H9 (cell line): ENCODE measurements at regions not wholly inside any gene's neighbourhood (a gene's known extent, or its start where the extent isn't known, plus 50 kb on each side); places are given as distances from the start of the nearest gene placed in this dataset.
"Not testable (repeated sequence)": the region's sequence is repeated elsewhere in the genome, so short reads cannot be mapped to it uniquely, and the experiment has no call there.

Experiments used
- DNase-seq: peaks from one replicate; pipeline ENCODE4 v3.0.0-alpha.2; 2017
- H2AFZ ChIP-seq: one replicate; pipeline ENCODE4 v1.6.1; 2013; ENCODE audit warnings: mild to moderate bottlenecking, low read length, control low read depth, moderate library complexity
- H2AK5ac ChIP-seq: 2 replicates; pipeline ENCODE4 v1.6.1; 2013; ENCODE audit warnings: low read length, control low read depth, mixed read lengths; ENCODE audit not compliant: insufficient read length
- H2BK120ac ChIP-seq: one replicate; pipeline ENCODE4 v1.6.1; 2013; ENCODE audit warnings: low read depth, mild to moderate bottlenecking, low read length, control low read depth, inconsistent platforms; ENCODE audit not compliant: poor library complexity, severe bottlenecking
- H2BK12ac ChIP-seq: 2 replicates; pipeline ENCODE4 v1.6.1; 2013; ENCODE audit warnings: low read length, control low read depth, mixed read lengths, low read depth; ENCODE audit not compliant: insufficient read length
- H2BK15ac ChIP-seq: 2 replicates; pipeline ENCODE4 v1.6.1; 2013; ENCODE audit warnings: low read depth, low read length, control low read depth
- H2BK20ac ChIP-seq: one replicate; pipeline ENCODE4 v1.6.1; 2013; ENCODE audit warnings: low read depth, mild to moderate bottlenecking, low read length, control low read depth, inconsistent platforms; ENCODE audit not compliant: poor library complexity, severe bottlenecking
- H2BK5ac ChIP-seq: 2 replicates; pipeline ENCODE4 v1.6.1; 2013; ENCODE audit warnings: low read length, control low read depth, mixed read lengths; ENCODE audit not compliant: insufficient read length
- H3K14ac ChIP-seq: 2 replicates; pipeline ENCODE4 v1.6.1; 2013; ENCODE audit warnings: low read length, control low read depth; ENCODE audit not compliant: insufficient read depth
- H3K18ac ChIP-seq: 2 replicates; pipeline ENCODE4 v1.6.1; 2013; ENCODE audit warnings: low read depth, mild to moderate bottlenecking, mixed read lengths, low read length, control low read depth; ENCODE audit not compliant: insufficient read length
- H3K23ac ChIP-seq: 2 replicates; pipeline ENCODE4 v1.6.1; 2013; ENCODE audit warnings: low read length, control low read depth, mixed read lengths, low read depth; ENCODE audit not compliant: insufficient read length
- H3K23me2 ChIP-seq: 2 replicates; pipeline ENCODE4 v1.6.1; 2013; ENCODE audit warnings: low read depth, mild to moderate bottlenecking, mixed read lengths, low read length, control low read depth; ENCODE audit not compliant: insufficient read length, poor library complexity, severe bottlenecking
- H3K27ac ChIP-seq: 2 replicates; pipeline ENCODE4 v1.5.1; 2013; ENCODE audit warnings: low read length, control low read depth, mixed read lengths, low read depth; ENCODE audit not compliant: insufficient read length
- H3K27me3 ChIP-seq: 2 replicates; pipeline ENCODE4 v1.6.1; 2013; ENCODE audit warnings: low read length, control low read depth, inconsistent platforms; ENCODE audit not compliant: insufficient read depth
- H3K4ac ChIP-seq: 2 replicates; pipeline ENCODE4 v1.6.1; 2013; ENCODE audit warnings: low read depth, mild to moderate bottlenecking, control low read depth, inconsistent platforms, low read length, moderate library complexity
- H3K4me1 ChIP-seq: 2 replicates; pipeline ENCODE4 v1.6.1; 2013; ENCODE audit warnings: low read length, control low read depth, inconsistent platforms; ENCODE audit not compliant: insufficient read depth
- H3K4me2 ChIP-seq: 2 replicates; pipeline ENCODE4 v1.6.1; 2013; ENCODE audit warnings: low read length, control low read depth, mixed read lengths; ENCODE audit not compliant: insufficient read length, insufficient read depth
- H3K56ac ChIP-seq: 2 replicates; pipeline ENCODE4 v1.6.1; 2013; ENCODE audit warnings: low read depth, mild to moderate bottlenecking, mixed read lengths, low read length, control low read depth; ENCODE audit not compliant: insufficient read length
- H3K79me1 ChIP-seq: 2 replicates; pipeline ENCODE4 v1.6.1; 2013; ENCODE audit warnings: low read depth, mild to moderate bottlenecking, moderate library complexity, low read length, control low read depth, inconsistent platforms; ENCODE audit not compliant: insufficient read depth, poor library complexity, severe bottlenecking
- H3K79me2 ChIP-seq: 2 replicates; pipeline ENCODE4 v1.6.1; 2013; ENCODE audit warnings: low read length, control low read depth, inconsistent platforms; ENCODE audit not compliant: insufficient read depth
- H3K9ac ChIP-seq: 2 replicates; pipeline ENCODE4 v1.6.1; 2013; ENCODE audit warnings: low read length, control low read depth, mixed read lengths; ENCODE audit not compliant: insufficient read length; ENCODE audit errors: extremely low read depth
- H3K9me3 ChIP-seq: one replicate; pipeline ENCODE4 v1.6.1; 2013; ENCODE audit warnings: low read depth, low read length, inconsistent platforms; ENCODE audit not compliant: control insufficient read depth
- H3T11ph ChIP-seq: one replicate; pipeline ENCODE4 v1.6.1; 2013; ENCODE audit warnings: mild to moderate bottlenecking, low read length, control low read depth, inconsistent platforms
- H4K20me1 ChIP-seq: one replicate; pipeline ENCODE4 v1.6.1; 2013; ENCODE audit not compliant: control insufficient read depth, insufficient read length, insufficient read depth
- H4K5ac ChIP-seq: 2 replicates; pipeline ENCODE4 v1.6.1; 2013; ENCODE audit warnings: low read depth, mild to moderate bottlenecking, mixed read lengths, low read length, control low read depth; ENCODE audit not compliant: insufficient read length
- H4K8ac ChIP-seq: replicated peaks from 2 replicates; pipeline ENCODE4 v1.6.1; 2013; ENCODE audit warnings: low read length, control low read depth, mixed read lengths, low read depth; ENCODE audit not compliant: insufficient read length
- H4K91ac ChIP-seq: 2 replicates; pipeline ENCODE4 v1.6.1; 2013; ENCODE audit warnings: low read depth, mild to moderate bottlenecking, moderate library complexity, mixed read lengths, low read length, control low read depth; ENCODE audit not compliant: insufficient read length
- H3K27ac Mint-ChIP-seq, 3 experiments: 2 replicates in 2 of 3; 3 replicates in 1 of 3; pipeline ENCODE4 v1.8.0; 2020 to 2021; ENCODE audit warnings: mixed read lengths in 3 of 3, mild to moderate bottlenecking in 1 of 3, moderate library complexity in 1 of 3
- H3K27me3 Mint-ChIP-seq: 2 replicates; pipeline ENCODE4 v1.8.0; 2021; ENCODE audit warnings: low read depth, mild to moderate bottlenecking, moderate library complexity, mixed read lengths
- H3K36me3 Mint-ChIP-seq, 3 experiments: 2 replicates in 2 of 3; 3 replicates in 1 of 3; pipeline ENCODE4 v1.8.0; 2020 to 2021; ENCODE audit warnings: low read depth in 3 of 3, mixed read lengths in 3 of 3; ENCODE audit not compliant: insufficient read depth in 1 of 3
- H3K4me1 Mint-ChIP-seq, 2 experiments: 2 replicates each; pipeline ENCODE4 v1.8.0; 2020; ENCODE audit warnings: mixed read lengths in 2 of 2
- H3K4me3 Mint-ChIP-seq, 2 experiments: 2 replicates in 1 of 2; 3 replicates in 1 of 2; pipeline ENCODE4 v1.8.0; 2020 to 2021; ENCODE audit warnings: mild to moderate bottlenecking in 2 of 2, mixed read lengths in 2 of 2, moderate library complexity in 1 of 2
- H3K9me3 Mint-ChIP-seq, 2 experiments: 2 replicates in 1 of 2; 3 replicates in 1 of 2; pipeline ENCODE4 v1.8.0; 2020; ENCODE audit warnings: mild to moderate bottlenecking in 2 of 2, mixed read lengths in 2 of 2, moderate library complexity in 1 of 2
- CTCF ChIP-seq: fragments of 200-600 bp; sonication (generic); conservative IDR thresholded peaks from 3 replicates; pipeline ENCODE4 v1.8.0; 2021; ENCODE audit warnings: antibody characterized with exemption, mild to moderate bottlenecking
- WGBS: extraction: QIAGEN DNeasy Blood & Tissue Kit; methylation state at CpG from one replicate; pipeline ENCODE4 v1.1.7; 2013; ENCODE audit warnings: missing lambda C conversion rate, low lambda C conversion rate, mixed read lengths; ENCODE audit not compliant: insufficient read length; ENCODE audit errors: extremely low coverage; 5-methylcytosine and 5-hydroxymethylcytosine counted together

DNA sequence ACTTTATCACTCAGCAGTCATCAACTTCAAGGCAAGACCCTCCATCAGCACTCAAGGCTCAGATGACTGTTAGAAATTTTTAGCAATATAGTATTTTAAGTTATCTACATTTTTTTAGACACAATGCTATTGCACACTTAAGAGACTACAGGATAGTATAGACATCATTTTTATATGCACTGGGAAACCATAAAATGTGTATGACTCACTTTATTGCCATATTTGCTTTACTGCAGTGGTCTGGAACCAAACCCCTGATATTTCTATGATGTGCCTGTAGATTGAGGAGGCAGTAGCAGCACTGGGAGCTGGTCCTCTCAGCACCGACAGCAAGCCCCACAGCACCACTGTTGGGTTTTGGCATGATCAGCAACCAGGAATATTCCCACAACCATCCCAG is 264.8 kb upstream of the HNRNPA3 start:
- no peak for TF ChIP-seq CTCF
- H3K4ac ChIP-seq, result no peak overlapping the region
- DNase-seq, result no peak
- no peak overlapping the region for H2BK12ac ChIP-seq
- H3T11ph ChIP-seq, result no peak overlapping the region
- H3K9me3 Mint-ChIP-seq, result peaks cover 9 to 10% of the 10 kb centered on the region in 2 experiments; a peak in 4 of 5 replicates
- no peaks in the 10 kb centered on the region for H3K23me2 ChIP-seq
- no peak overlapping the region for H3K14ac ChIP-seq
- no peaks in the 10 kb centered on the region for H3K79me1 ChIP-seq
- H2BK5ac ChIP-seq, result no peak overlapping the region
- H4K20me1 ChIP-seq, result no peaks in the 10 kb centered on the region
- H3K18ac ChIP-seq, result no peak overlapping the region
- H3K56ac ChIP-seq, result no peak overlapping the region
- H3K36me3 Mint-ChIP-seq, result peaks cover 0 to 5% (median 2%) of the 10 kb centered on the region in 3 experiments; a peak in 2 of 7 replicates
- H4K8ac ChIP-seq, result no peak overlapping the region
- no peaks in the 10 kb centered on the region for H3K27me3 ChIP-seq
- no peak overlapping the region for H2AK5ac ChIP-seq
- H3K79me2 ChIP-seq, result no peaks in the 10 kb centered on the region
- H2BK15ac ChIP-seq, result no peak overlapping the region
- no peaks in the 10 kb centered on the region for H3K9me3 ChIP-seq
- no peak overlapping the region for H3K23ac ChIP-seq
- H2BK120ac ChIP-seq, result no peak overlapping the region
- no peak overlapping the region for H4K91ac ChIP-seq
- H3K9ac ChIP-seq, result no peak overlapping the region
- no peak overlapping the region for H2AFZ ChIP-seq
- H3K4me1 ChIP-seq, result no peaks in the 10 kb centered on the region
- H3K27me3 Mint-ChIP-seq, result no peaks in the 10 kb centered on the region
- peaks cover 3 to 4% of the 10 kb centered on the region in 2 experiments; a peak in 2 of 4 replicates for H3K4me1 Mint-ChIP-seq
- H3K4me3 Mint-ChIP-seq, result no peak overlapping the region
- no peak overlapping the region for H3K27ac Mint-ChIP-seq
- H2BK20ac ChIP-seq, result no peak overlapping the region
- H3K4me2 ChIP-seq, result no peak overlapping the region
- no CpG with 5 or more reads among the region's 1 CpG for WGBS
- no peak overlapping the region for H3K27ac ChIP-seq
- no peak overlapping the region for H4K5ac ChIP-seq

DNA sequence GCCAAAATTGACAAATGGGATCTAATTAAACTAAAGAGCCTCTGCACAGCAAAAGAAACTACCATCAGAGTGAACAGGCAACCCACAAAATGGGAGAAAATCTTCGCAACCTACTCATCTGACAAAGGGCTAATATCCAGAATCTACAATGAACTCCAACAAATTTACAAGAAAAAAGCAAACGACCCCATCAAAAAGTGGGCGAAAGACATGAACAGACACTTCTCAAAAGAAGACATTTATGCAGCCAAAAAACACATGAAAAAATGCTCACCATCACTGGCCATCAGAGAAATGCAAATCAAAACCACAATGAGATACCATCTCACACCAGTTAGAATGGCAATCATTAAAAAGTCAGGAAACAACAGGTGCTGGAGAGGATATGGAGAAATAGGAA is 261.4 kb upstream of the HNRNPA3 start:
- H3K4me1 Mint-ChIP-seq, H3K79me2 ChIP-seq, H3K18ac ChIP-seq, H4K5ac ChIP-seq, H3K27ac ChIP-seq, H3K9ac ChIP-seq, H2AK5ac ChIP-seq, H3K4ac ChIP-seq, H3K27me3 ChIP-seq, H4K20me1 ChIP-seq, H3K56ac ChIP-seq, H2BK120ac ChIP-seq, H4K91ac ChIP-seq, H3K14ac ChIP-seq, H3K23me2 ChIP-seq, H3K27me3 Mint-ChIP-seq, H3K27ac Mint-ChIP-seq, H3T11ph ChIP-seq, H2AFZ ChIP-seq, H3K4me3 Mint-ChIP-seq, H3K79me1 ChIP-seq, H3K4me2 ChIP-seq, DNase-seq, H3K36me3 Mint-ChIP-seq, H2BK15ac ChIP-seq, H2BK20ac ChIP-seq, H2BK12ac ChIP-seq, H4K8ac ChIP-seq, H3K23ac ChIP-seq, H2BK5ac ChIP-seq, H3K4me1 ChIP-seq, H3K9me3 ChIP-seq: not testable (repeated sequence)
- WGBS, result no CpG with 5 or more reads among the region's 3 CpGs
- H3K9me3 Mint-ChIP-seq, result peaks cover 9 to 10% of the 10 kb centered on the region in 2 experiments; a peak in 4 of 5 replicates
